HepG2 (cell line): ENCODE measurements at regions not wholly inside any gene's neighbourhood (a gene's known extent, or its start where the extent isn't known, plus 50 kb on each side); places are given as distances from the start of the nearest gene placed in this dataset.

Experiments used
- ATAC-seq: fragments of 200-7000 bp; cut with Tn5 transposase; 3 replicates; pipeline ENCODE4 v1.9.1; 2020; ENCODE audit warnings: mild to moderate bottlenecking, moderate library complexity
- BruUV-seq: library from RNA; stranded (reverse); fragments of 400-500 nt; replicated peaks from 2 replicates; lab custom pipeline; 2021; lab: Mats Ljungman, UMichigan
- CTCF ChIA-PET: fragments of 300-600 bp; formaldehyde crosslinking; extraction: SDS; loops from one replicate; lab custom pipeline; 2021; ENCODE audit warnings: low total read pairs, inconsistent platforms, low intra/inter-chr PET ratio; lab: Yijun Ruan, JAX
- POLR2A ChIA-PET: fragments of 350-600 bp; sonication (Branson Sonifier 250); formaldehyde crosslinking; loops from one replicate; lab custom pipeline; 2020; ENCODE audit warnings: antibody characterized with exemption, inconsistent platforms; lab: Yijun Ruan, JAX
- DNase-seq: peaks from one replicate; pipeline ENCODE4 v3.0.0-alpha.2; 2015; ENCODE audit warnings: low spot score
- FAIRE-seq: peaks from 3 replicates; lab custom pipeline; 2011; peaks lifted over from hg19 to GRCh38; lab: Jason Lieb, UNC
- H2AFZ ChIP-seq: one replicate; pipeline ENCODE4 v1.6.1; 2011; ENCODE audit warnings: low read length, inconsistent platforms
- H3K27ac ChIP-seq: fragments of 300-600 bp; 3 replicates; pipeline ENCODE4 v1.8.0; 2011; ENCODE audit warnings: mixed run types, mild to moderate bottlenecking, mixed read lengths, low read length, inconsistent platforms; ENCODE audit not compliant: insufficient read depth; ENCODE audit errors: extremely low read length
- H3K27me3 ChIP-seq, 2 experiments: fragments of 200-600 bp in 1 of 2; 2 replicates in 1 of 2; 3 replicates in 1 of 2; pipeline versions ENCODE4 v1.6.0 to v1.8.0; 2011; ENCODE audit warnings: low read length in 2 of 2, mild to moderate bottlenecking in 2 of 2, moderate library complexity in 2 of 2, inconsistent platforms in 1 of 2; ENCODE audit not compliant: insufficient read depth in 2 of 2, control insufficient read depth in 1 of 2
- H3K36me3 ChIP-seq, 2 experiments: fragments of 200-600 bp in 1 of 2; replicated peaks in 1 of 2; 2 replicates in 1 of 2; 3 replicates in 1 of 2; pipeline versions ENCODE4 v1.5.1 to v1.8.0; 2011; ENCODE audit warnings: low read length in 2 of 2, inconsistent platforms in 1 of 2; ENCODE audit not compliant: insufficient read depth in 2 of 2, control insufficient read depth in 1 of 2
- H3K4me1 ChIP-seq: 2 replicates; pipeline ENCODE4 v1.5.1; 2012; ENCODE audit warnings: low read length, inconsistent platforms; ENCODE audit not compliant: insufficient read depth
- H3K4me2 ChIP-seq: 2 replicates; pipeline ENCODE4 v1.6.0; 2011; ENCODE audit warnings: low read depth, low read length, inconsistent platforms
- H3K4me3 ChIP-seq, 3 experiments: fragments of 200-600 bp in 1 of 3; sonication (generic), shearing (Covaris generic) in 1 of 3; replicated peaks in 1 of 3; 2 replicates each; pipeline ENCODE4 v1.5.1; 2011 to 2016; ENCODE audit warnings: low read length in 3 of 3, inconsistent platforms in 2 of 3, low read depth in 2 of 3, mild to moderate bottlenecking in 2 of 3, control low read depth in 1 of 3, mixed read lengths in 1 of 3; ENCODE audit not compliant: insufficient read depth in 1 of 3
- H3K79me2 ChIP-seq: one replicate; pipeline ENCODE4 v1.6.1; 2011; ENCODE audit warnings: low read length, inconsistent platforms; ENCODE audit not compliant: insufficient read depth
- H3K9ac ChIP-seq: 2 replicates; pipeline ENCODE4 v1.6.0; 2011; ENCODE audit warnings: mild to moderate bottlenecking, low read depth, low read length, inconsistent platforms; ENCODE audit not compliant: insufficient read depth
- H3K9me3 ChIP-seq: 2 replicates; pipeline ENCODE4 v1.5.1; 2012; ENCODE audit warnings: mild to moderate bottlenecking, low read length
- H4K20me1 ChIP-seq: 2 replicates; pipeline ENCODE4 v1.6.0; 2011; ENCODE audit warnings: inconsistent platforms, mild to moderate bottlenecking, low read length, moderate library complexity; ENCODE audit not compliant: insufficient read depth
- ARNT ChIP-seq: fragments of 450-650 bp; IDR thresholded peaks from 2 replicates; pipeline ENCODE4 v1.6.1; 2017
- DDIT3 ChIP-seq: sonication (generic); formaldehyde crosslinking; IDR thresholded peaks from 2 replicates; pipeline ENCODE4 v1.4.0; 2020; ENCODE audit warnings: mild to moderate bottlenecking, missing genetic modification reagents
- MAZ ChIP-seq, 2 experiments: sonication (generic) in 1 of 2; formaldehyde crosslinking in 1 of 2; IDR thresholded peaks; 2 replicates each; pipeline versions ENCODE4 v1.5.0 to v1.6.1; 2012 to 2020; ENCODE audit warnings: low read depth in 2 of 2, mild to moderate bottlenecking in 2 of 2, borderline replicate concordance in 1 of 2, improper control_type of control experiment in 1 of 2, low read length in 1 of 2, missing genetic modification reagents in 1 of 2, moderate library complexity in 1 of 2
- NFRKB ChIP-seq: fragments of 450-650 bp; IDR thresholded peaks from 2 replicates; pipeline ENCODE4 v1.6.1; 2017
- RCOR2 ChIP-seq: IDR thresholded peaks from 2 replicates; pipeline ENCODE4 v1.6.1; 2016; ENCODE audit warnings: missing biosample characterization, missing genetic modification reagents
- ZNF280D ChIP-seq: sonication (generic); formaldehyde crosslinking; IDR thresholded peaks from 2 replicates; pipeline ENCODE4 v1.5.1; 2020; ENCODE audit warnings: mild to moderate bottlenecking, missing genetic modification reagents
- ZNF292 ChIP-seq: sonication (generic); formaldehyde crosslinking; IDR thresholded peaks from 2 replicates; pipeline ENCODE4 v1.8.1; 2022; ENCODE audit warnings: mild to moderate bottlenecking, low read depth, missing genetic modification reagents, borderline replicate concordance
- ZNF720 ChIP-seq: sonication (generic); formaldehyde crosslinking; IDR thresholded peaks from 2 replicates; pipeline ENCODE4 v1.4.0; 2020; ENCODE audit warnings: missing genetic modification reagents
- ZNF761 ChIP-seq: sonication (generic); formaldehyde crosslinking; conservative IDR thresholded peaks from 2 replicates; pipeline ENCODE4 v1.4.0; 2020; ENCODE audit warnings: mild to moderate bottlenecking, missing genetic modification reagents
- WGBS: methylation state at CpG from one replicate; pipeline ENCODE4 v1.1.6; 2017; ENCODE audit warnings: low lambda C conversion rate; 5-methylcytosine and 5-hydroxymethylcytosine counted together
- in situ Hi-C: cut with HindIII; loops from 2 replicates; pipeline ENCODE4 v1.10.0; 2017; ENCODE audit warnings: low pct_unique_long_range_greater_than_20kb; ENCODE audit not compliant: extremely low pct_ligation_motif_present
- intact Hi-C: fragments of 100-400 bp; cut with micrococcal nuclease; formaldehyde crosslinking; loops from one replicate; pipeline ENCODE4 v1.10.0; 2022; ENCODE audit not compliant: unreplicated experiment
- TF ChIP-seq, protein P1 (sequence below): IDR thresholded peaks from 2 replicates; pipeline ENCODE4 v1.6.1; 2016; ENCODE audit warnings: low read depth, borderline replicate concordance
- TF ChIP-seq, protein P2 (sequence below): sonication (generic); formaldehyde crosslinking; IDR thresholded peaks from 2 replicates; pipeline ENCODE4 v1.5.0; 2020; ENCODE audit warnings: mild to moderate bottlenecking, missing genetic modification reagents, borderline replicate concordance
- TF ChIP-seq, protein P3 (sequence below): sonication (generic); formaldehyde crosslinking; IDR thresholded peaks from 2 replicates; pipeline ENCODE4 v1.9.0; 2021; ENCODE audit warnings: missing genetic modification reagents, mild to moderate bottlenecking, borderline replicate concordance
- TF ChIP-seq, protein P4 (sequence below): sonication (generic); formaldehyde crosslinking; IDR thresholded peaks from 2 replicates; pipeline ENCODE4 v1.5.0; 2020; ENCODE audit warnings: missing genetic modification reagents

DNA sequence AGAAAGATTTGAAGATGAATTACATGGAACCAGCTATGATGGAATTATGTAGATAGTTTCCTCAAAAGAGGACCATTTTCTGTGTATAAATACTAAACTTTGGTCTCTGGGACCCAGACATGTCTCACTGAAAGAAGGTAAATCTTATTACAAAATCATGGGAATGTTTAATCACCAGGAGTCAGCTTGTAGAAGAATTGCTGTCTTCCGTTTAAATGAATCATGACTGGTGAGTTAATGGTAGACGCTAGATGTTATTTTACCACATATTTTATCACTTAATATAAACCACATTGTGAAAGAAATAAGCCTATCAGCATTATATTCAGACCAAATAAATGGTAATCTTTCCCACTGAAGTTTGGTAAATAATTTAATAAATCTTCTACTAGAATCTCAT, 322.3 kb upstream of the SUCLG2 start:
- no peaks in the 10 kb centered on the region for H3K36me3 ChIP-seq
- intact Hi-C loops = no loop called here
- no TSS peak for BruUV-seq
- no peaks in the 10 kb centered on the region for H3K27me3 ChIP-seq
- H3K4me1 ChIP-seq = no peaks in the 10 kb centered on the region
- no peaks in the 10 kb centered on the region for H3K9me3 ChIP-seq
- in situ Hi-C loops = no loop called here
- H3K9ac ChIP-seq = no peak overlapping the region
- H4K20me1 ChIP-seq = no peaks in the 10 kb centered on the region
- no peak for DNase-seq
- ChIA-PET CTCF (no interaction called here), POLR2A (no interaction called here)
- no peak for ATAC-seq
- H3K79me2 ChIP-seq = no peaks in the 10 kb centered on the region
- FAIRE-seq = no peak
- no peak overlapping the region for H2AFZ ChIP-seq
- no peak overlapping the region for H3K4me3 ChIP-seq
- H3K27ac ChIP-seq = no peak overlapping the region
- WGBS = 6% methylated on average over 2 of the region's 2 CpGs
- H3K4me2 ChIP-seq = no peak overlapping the region
- TF ChIP-seq ZNF280D (CRISPR knock-in tag) = no peak
- no peak for TF ChIP-seq DDIT3 (CRISPR knock-in tag)
- no peak for TF ChIP-seq MAZ (IDR thresholded peaks at IDR 0.05; ENCODE audit: borderline replicate concordance, low read depth, low read length)
- TF ChIP-seq MAZ (CRISPR knock-in tag; IDR thresholded peaks at IDR 0.05; ENCODE audit: low read depth) = no peak
- TF ChIP-seq NFRKB = no peak
- no peak for TF ChIP-seq ZNF720 (CRISPR knock-in tag)
- TF ChIP-seq ZNF292 = no peak
- no peak for TF ChIP-seq ZNF761 (CRISPR knock-in tag)
- TF ChIP-seq ARNT = no peak
- TF ChIP-seq, protein P1, sequence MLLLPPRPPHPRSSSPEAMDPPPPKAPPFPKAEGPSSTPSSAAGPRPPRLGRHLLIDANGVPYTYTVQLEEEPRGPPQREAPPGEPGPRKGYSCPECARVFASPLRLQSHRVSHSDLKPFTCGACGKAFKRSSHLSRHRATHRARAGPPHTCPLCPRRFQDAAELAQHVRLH = no peak
- no peak for TF ChIP-seq RCOR2 (CRISPR knock-in tag)
- TF ChIP-seq, protein P2, sequence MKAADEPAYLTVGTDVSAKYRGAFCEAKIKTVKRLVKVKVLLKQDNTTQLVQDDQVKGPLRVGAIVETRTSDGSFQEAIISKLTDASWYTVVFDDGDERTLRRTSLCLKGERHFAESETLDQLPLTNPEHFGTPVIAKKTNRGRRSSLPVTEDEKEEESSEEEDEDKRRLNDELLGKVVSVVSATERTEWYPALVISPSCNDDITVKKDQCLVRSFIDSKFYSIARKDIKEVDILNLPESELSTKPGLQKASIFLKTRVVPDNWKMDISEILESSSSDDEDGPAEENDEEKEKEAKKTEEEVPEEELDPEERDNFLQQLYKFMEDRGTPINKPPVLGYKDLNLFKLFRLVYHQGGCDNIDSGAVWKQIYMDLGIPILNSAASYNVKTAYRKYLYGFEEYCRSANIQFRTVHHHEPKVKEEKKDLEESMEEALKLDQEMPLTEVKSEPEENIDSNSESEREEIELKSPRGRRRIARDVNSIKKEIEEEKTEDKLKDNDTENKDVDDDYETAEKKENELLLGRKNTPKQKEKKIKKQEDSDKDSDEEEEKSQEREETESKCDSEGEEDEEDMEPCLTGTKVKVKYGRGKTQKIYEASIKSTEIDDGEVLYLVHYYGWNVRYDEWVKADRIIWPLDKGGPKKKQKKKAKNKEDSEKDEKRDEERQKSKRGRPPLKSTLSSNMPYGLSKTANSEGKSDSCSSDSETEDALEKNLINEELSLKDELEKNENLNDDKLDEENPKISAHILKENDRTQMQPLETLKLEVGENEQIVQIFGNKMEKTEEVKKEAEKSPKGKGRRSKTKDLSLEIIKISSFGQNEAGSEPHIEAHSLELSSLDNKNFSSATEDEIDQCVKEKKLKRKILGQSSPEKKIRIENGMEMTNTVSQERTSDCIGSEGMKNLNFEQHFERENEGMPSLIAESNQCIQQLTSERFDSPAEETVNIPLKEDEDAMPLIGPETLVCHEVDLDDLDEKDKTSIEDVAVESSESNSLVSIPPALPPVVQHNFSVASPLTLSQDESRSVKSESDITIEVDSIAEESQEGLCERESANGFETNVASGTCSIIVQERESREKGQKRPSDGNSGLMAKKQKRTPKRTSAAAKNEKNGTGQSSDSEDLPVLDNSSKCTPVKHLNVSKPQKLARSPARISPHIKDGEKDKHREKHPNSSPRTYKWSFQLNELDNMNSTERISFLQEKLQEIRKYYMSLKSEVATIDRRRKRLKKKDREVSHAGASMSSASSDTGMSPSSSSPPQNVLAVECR (CRISPR knock-in tag) = no peak
- TF ChIP-seq, protein P3, sequence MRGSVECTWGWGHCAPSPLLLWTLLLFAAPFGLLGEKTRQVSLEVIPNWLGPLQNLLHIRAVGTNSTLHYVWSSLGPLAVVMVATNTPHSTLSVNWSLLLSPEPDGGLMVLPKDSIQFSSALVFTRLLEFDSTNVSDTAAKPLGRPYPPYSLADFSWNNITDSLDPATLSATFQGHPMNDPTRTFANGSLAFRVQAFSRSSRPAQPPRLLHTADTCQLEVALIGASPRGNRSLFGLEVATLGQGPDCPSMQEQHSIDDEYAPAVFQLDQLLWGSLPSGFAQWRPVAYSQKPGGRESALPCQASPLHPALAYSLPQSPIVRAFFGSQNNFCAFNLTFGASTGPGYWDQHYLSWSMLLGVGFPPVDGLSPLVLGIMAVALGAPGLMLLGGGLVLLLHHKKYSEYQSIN = no peak
- TF ChIP-seq, protein P4, sequence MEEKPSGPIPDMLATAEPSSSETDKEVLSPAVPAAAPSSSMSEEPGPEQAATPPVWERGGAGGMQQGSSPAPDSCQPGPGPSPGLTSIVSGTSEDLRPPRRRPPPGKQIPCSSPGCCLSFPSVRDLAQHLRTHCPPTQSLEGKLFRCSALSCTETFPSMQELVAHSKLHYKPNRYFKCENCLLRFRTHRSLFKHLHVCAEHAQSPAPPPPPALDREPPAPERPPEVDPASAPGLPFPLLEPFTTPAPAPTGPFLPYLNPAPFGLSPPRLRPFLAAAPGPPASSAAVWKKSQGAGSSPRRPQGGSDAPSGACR (CRISPR knock-in tag) = no peak
